ENCODE measurements at regions not wholly inside any gene's neighbourhood (a gene's known extent, or its start where the extent isn't known, plus 50 kb on each side); places are given as distances from the start of the nearest gene placed in this dataset.

DNA sequence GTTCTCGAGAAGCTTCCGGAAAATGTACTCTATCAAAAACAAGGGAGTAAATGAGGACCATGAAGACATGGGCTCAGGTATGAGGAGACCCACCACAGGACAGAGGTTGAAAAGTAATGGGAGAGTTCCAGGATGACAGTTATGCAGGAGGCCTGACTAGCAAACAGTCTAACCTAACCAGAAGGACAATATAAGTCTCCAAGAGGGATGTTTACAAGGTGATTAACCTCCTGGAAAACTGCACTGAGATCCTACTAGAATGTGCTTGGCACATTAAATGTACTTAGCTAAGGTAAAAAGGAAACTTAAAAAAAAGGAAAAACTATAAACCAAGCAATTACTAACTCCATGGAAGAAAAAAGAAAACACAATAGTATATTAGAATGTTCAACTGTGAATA, 258.3 kb downstream of the KLF5 start:
- H3K9me3 ChIP-seq: peaks cover 4% of the 10 kb centered on the region; the same call in 1 of the 2 replicates
- no peaks in the 10 kb centered on the region for H3K27me3 ChIP-seq (replicated peaks; ENCODE audit: control insufficient read depth, insufficient read depth, low read length)
- H3K4me3 ChIP-seq (ENCODE audit: low read depth, low read length): no peak overlapping the region
- intact Hi-C loops (cut with micrococcal nuclease; ENCODE audit: unreplicated experiment): no loop called here
- no peaks in the 10 kb centered on the region for H3K36me3 Mint-ChIP-seq (ENCODE audit: insufficient read depth, unreplicated experiment)
- POLR2A ChIA-PET: interaction anchor here (0.6 kb wide), 1 partner anchor 258 kb away, joined by 3 read pairs; the partner anchor contains the start of gene KLF5
- H3K27me3 Mint-ChIP-seq (ENCODE audit: insufficient read depth, unreplicated experiment): no peaks in the 10 kb centered on the region
- H3K27ac Mint-ChIP-seq (ENCODE audit: unreplicated experiment): no peak overlapping the region
- DNase-seq: no peak
- CTCF ChIA-PET: no interaction called here
- H3K36me3 ChIP-seq (ENCODE audit: control insufficient read depth, insufficient read depth, low read length): no peaks in the 10 kb centered on the region
- H3K4me1 Mint-ChIP-seq (ENCODE audit: low read depth, unreplicated experiment): peaks cover 6% of the 10 kb centered on the region
- peaks cover 15% of the 10 kb centered on the region for H3K9me3 Mint-ChIP-seq (ENCODE audit: unreplicated experiment)
- no peak overlapping the region for H3K4me3 Mint-ChIP-seq (ENCODE audit: unreplicated experiment)
- TF ChIP-seq, protein P1, sequence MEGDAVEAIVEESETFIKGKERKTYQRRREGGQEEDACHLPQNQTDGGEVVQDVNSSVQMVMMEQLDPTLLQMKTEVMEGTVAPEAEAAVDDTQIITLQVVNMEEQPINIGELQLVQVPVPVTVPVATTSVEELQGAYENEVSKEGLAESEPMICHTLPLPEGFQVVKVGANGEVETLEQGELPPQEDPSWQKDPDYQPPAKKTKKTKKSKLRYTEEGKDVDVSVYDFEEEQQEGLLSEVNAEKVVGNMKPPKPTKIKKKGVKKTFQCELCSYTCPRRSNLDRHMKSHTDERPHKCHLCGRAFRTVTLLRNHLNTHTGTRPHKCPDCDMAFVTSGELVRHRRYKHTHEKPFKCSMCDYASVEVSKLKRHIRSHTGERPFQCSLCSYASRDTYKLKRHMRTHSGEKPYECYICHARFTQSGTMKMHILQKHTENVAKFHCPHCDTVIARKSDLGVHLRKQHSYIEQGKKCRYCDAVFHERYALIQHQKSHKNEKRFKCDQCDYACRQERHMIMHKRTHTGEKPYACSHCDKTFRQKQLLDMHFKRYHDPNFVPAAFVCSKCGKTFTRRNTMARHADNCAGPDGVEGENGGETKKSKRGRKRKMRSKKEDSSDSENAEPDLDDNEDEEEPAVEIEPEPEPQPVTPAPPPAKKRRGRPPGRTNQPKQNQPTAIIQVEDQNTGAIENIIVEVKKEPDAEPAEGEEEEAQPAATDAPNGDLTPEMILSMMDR (IDR thresholded peaks at IDR 0.05; ENCODE audit: insufficient read depth in 1 of 2, low read depth in 1 of 2, low read length in 1 of 2, severe bottlenecking in 1 of 2, unreplicated experiment in 1 of 2): no peak
- H3K4me1 ChIP-seq: no peaks in the 10 kb centered on the region
- BruUV-seq (replicated peaks): no TSS peak

DNA sequence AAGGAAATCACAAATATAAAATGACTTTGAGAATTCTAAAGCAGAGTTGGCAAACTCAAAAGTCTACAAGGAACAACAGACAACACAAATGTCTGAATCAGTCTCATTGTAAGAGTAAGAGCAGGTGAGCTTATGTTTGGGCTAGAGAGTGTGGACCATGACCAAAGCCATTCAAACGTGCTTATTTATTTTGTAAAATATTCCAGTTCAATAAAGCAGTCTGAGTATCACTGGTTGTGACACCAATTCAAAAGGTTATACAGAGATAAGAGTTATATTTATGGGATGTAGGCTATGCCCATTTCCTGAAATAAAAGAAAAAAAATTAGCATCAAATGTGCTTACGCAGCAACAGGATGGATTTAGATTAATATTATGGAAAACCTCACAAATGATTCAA, 251.6 kb downstream of the KLF5 start:
- H3K27me3 ChIP-seq (replicated peaks; ENCODE audit: control insufficient read depth, insufficient read depth, low read length): no peaks in the 10 kb centered on the region
- TF ChIP-seq, protein P1 (IDR thresholded peaks at IDR 0.05; ENCODE audit: insufficient read depth in 1 of 2, low read depth in 1 of 2, low read length in 1 of 2, severe bottlenecking in 1 of 2, unreplicated experiment in 1 of 2): no peak
- peaks cover 4% of the 10 kb centered on the region; the same call in 1 of the 2 replicates for H3K9me3 ChIP-seq
- no peak overlapping the region for H3K4me3 ChIP-seq (ENCODE audit: low read depth, low read length)
- intact Hi-C loops (cut with micrococcal nuclease; ENCODE audit: unreplicated experiment): no loop called here
- no peaks in the 10 kb centered on the region for H3K4me1 Mint-ChIP-seq (ENCODE audit: low read depth, unreplicated experiment)
- H3K4me1 ChIP-seq: no peaks in the 10 kb centered on the region
- H3K36me3 Mint-ChIP-seq (ENCODE audit: insufficient read depth, unreplicated experiment): no peaks in the 10 kb centered on the region
- ChIA-PET POLR2A (no interaction called here), CTCF (no interaction called here)
- no peak overlapping the region for H3K4me3 Mint-ChIP-seq (ENCODE audit: unreplicated experiment)
- H3K36me3 ChIP-seq (ENCODE audit: control insufficient read depth, insufficient read depth, low read length): no peaks in the 10 kb centered on the region
- no TSS peak for BruUV-seq (replicated peaks)
- no peaks in the 10 kb centered on the region for H3K27me3 Mint-ChIP-seq (ENCODE audit: insufficient read depth, unreplicated experiment)
- H3K9me3 Mint-ChIP-seq (ENCODE audit: unreplicated experiment): peaks cover 31% of the 10 kb centered on the region
- DNase-seq: no peak
- no peak overlapping the region for H3K27ac Mint-ChIP-seq (ENCODE audit: unreplicated experiment)

- BruUV-seq (replicated peaks): no TSS peak
- H3K27ac Mint-ChIP-seq (ENCODE audit: unreplicated experiment): no peak overlapping the region
- no peak for DNase-seq
- no peaks in the 10 kb centered on the region for H3K36me3 Mint-ChIP-seq (ENCODE audit: insufficient read depth, unreplicated experiment)
- intact Hi-C loops (cut with micrococcal nuclease; ENCODE audit: unreplicated experiment): no loop called here
- Histone ChIP-seq H3K9me3 (no peaks in the 10 kb centered on the region; the same call in 1 of the 2 replicates), H3K4me1 (no peaks in the 10 kb centered on the region), H3K4me3 (ENCODE audit: low read depth, low read length) (no peak overlapping the region), H3K36me3 (ENCODE audit: control insufficient read depth, insufficient read depth, low read length) (no peaks in the 10 kb centered on the region), H3K27me3 (replicated peaks; ENCODE audit: control insufficient read depth, insufficient read depth, low read length) (no peaks in the 10 kb centered on the region)
- no peak overlapping the region for H3K4me3 Mint-ChIP-seq (ENCODE audit: unreplicated experiment)
- TF ChIP-seq, protein P1 (IDR thresholded peaks at IDR 0.05; ENCODE audit: insufficient read depth in 1 of 2, low read depth in 1 of 2, low read length in 1 of 2, severe bottlenecking in 1 of 2, unreplicated experiment in 1 of 2): no peak
- no peaks in the 10 kb centered on the region for H3K27me3 Mint-ChIP-seq (ENCODE audit: insufficient read depth, unreplicated experiment)
- no peaks in the 10 kb centered on the region for H3K4me1 Mint-ChIP-seq (ENCODE audit: low read depth, unreplicated experiment)
- ChIA-PET POLR2A (no interaction called here), CTCF (no interaction called here)
- H3K9me3 Mint-ChIP-seq (ENCODE audit: unreplicated experiment): peaks cover 20% of the 10 kb centered on the region
Observed at GRCh38 chr13:73307481-73307880, 248.7 kb downstream of the KLF5 start.

All from Caco-2 (cell line).